Hindlimb muscle (tissue), 1 donor: ENCODE measurements at regions not wholly inside any gene's neighbourhood (a gene's known extent, or its start where the extent isn't known, plus 50 kb on each side); places are given as distances from the start of the nearest gene placed in this dataset.
"Not testable (repeated sequence)": the region's sequence is repeated elsewhere in the genome, so short reads cannot be mapped to it uniquely, and the experiment has no call there.

ENCODE experiments used
- DNase-seq: peaks from one replicate; pipeline ENCODE4 v3.0.0-alpha.2; 2013

- no peak for DNase-seq
Observed at GRCh38 chr5:58198330-58198729, 261.6 kb downstream of the PLK2 start.

- no peak for DNase-seq
Observed at GRCh38 chr5:58197875-58198274, 262.0 kb downstream of the PLK2 start.

GRCh38 chr5:58191443-58191842, 268.4 kb downstream of the PLK2 start:
- DNase-seq, result no peak

- no peak for DNase-seq
Observed at GRCh38 chr5:58188262-58188651, 271.6 kb downstream of the PLK2 start.

- no peak for DNase-seq
Observed at GRCh38 chr5:58187432-58188261, 272.2 kb downstream of the PLK2 start.

GRCh38 chr5:58185801-58186200, 274.1 kb downstream of the PLK2 start:
- DNase-seq, result no peak

GRCh38 chr5:58185397-58185796, 274.5 kb downstream of the PLK2 start:
- DNase-seq, result no peak

- DNase-seq, result no peak
Observed at GRCh38 chr5:58184910-58185309, 275.0 kb downstream of the PLK2 start.

GRCh38 chr5:58183786-58184085, 276.1 kb downstream of the PLK2 start:
- DNase-seq, result no peak

GRCh38 chr5:58183078-58183785, 276.7 kb downstream of the PLK2 start:
- no peak for DNase-seq

GRCh38 chr5:58182287-58182841, 277.5 kb downstream of the PLK2 start:
- no peak for DNase-seq

- DNase-seq, result no peak
Observed at GRCh38 chr5:58181578-58182286, 278.2 kb downstream of the PLK2 start.

- no peak for DNase-seq
Observed at GRCh38 chr5:58172946-58173345, 286.9 kb downstream of the PLK2 start.

GRCh38 chr5:58165152-58165551, 294.7 kb downstream of the PLK2 start:
- no peak for DNase-seq

- not testable (repeated sequence) for DNase-seq
Observed at GRCh38 chr5:58161889-58162288, 298.0 kb downstream of the PLK2 start.

- peak; percentile 73 for DNase-seq
Observed at GRCh38 chr5:58156973-58157701, 302.7 kb downstream of the PLK2 start.

- peak; percentile 36 for DNase-seq
Observed at GRCh38 chr5:58156361-58156760, 303.5 kb downstream of the PLK2 start.

GRCh38 chr5:58153255-58153654, 306.6 kb downstream of the PLK2 start:
- no peak for DNase-seq

GRCh38 chr5:58151414-58151813, 308.5 kb downstream of the PLK2 start:
- DNase-seq, result no peak

GRCh38 chr5:58150926-58151325, 309.0 kb downstream of the PLK2 start:
- DNase-seq, result no peak

GRCh38 chr5:58149746-58150145, 310.1 kb downstream of the PLK2 start:
- no peak for DNase-seq

- DNase-seq, result no peak
Observed at GRCh38 chr5:58149345-58149744, 310.5 kb downstream of the PLK2 start.
